PC-3 (cell line): ENCODE measurements at regions not wholly inside any gene's neighbourhood (a gene's known extent, or its start where the extent isn't known, plus 50 kb on each side); places are given as distances from the start of the nearest gene placed in this dataset.

Experiments used
- CTCF ChIP-seq: fragments of 300-600 bp; sonication (generic); conservative IDR thresholded peaks from 2 replicates; pipeline ENCODE4 v1.5.1; 2017; ENCODE audit warnings: antibody characterized with exemption, low read depth, mild to moderate bottlenecking, low read length
- EZH2 ChIP-seq: fragments of 300-600 bp; sonication (generic); IDR thresholded peaks from one replicate; pipeline ENCODE4 v1.6.1; 2017; ENCODE audit warnings: antibody characterized with exemption, mild to moderate bottlenecking, low read length; ENCODE audit not compliant: unreplicated experiment
- EZH2phosphoT487 ChIP-seq: fragments of 300-600 bp; sonication (generic); IDR thresholded peaks from 2 replicates; pipeline ENCODE4 v1.6.1; 2018; ENCODE audit warnings: mild to moderate bottlenecking, antibody characterized with exemption, low read length, borderline replicate concordance

DNA sequence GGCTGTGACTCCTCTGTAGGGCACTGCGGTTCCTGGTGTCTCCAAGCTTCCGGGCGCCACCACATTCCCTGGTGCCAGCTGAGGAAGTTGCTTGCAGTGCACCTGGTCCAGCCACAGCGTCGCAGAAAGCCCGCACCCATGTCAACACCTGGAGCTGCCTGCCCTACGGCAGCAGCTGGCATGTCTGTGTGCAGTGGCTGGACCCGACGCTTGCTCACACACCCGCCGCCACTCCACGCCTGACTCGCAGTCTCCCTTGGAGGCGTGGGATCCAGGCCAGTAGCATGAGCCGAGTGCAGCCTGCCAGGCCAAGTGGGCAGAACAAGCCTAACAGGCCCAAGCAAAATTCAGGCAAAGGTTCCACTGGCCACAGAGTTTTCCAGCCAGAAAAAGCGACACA lies 118.1 kb upstream of the PHF14 start:
- TF ChIP-seq CTCF = no peak
- TF ChIP-seq EZH2 = no peak
- no peak for TF ChIP-seq EZH2phosphoT487
